ENCODE measurements at regions not wholly inside any gene's neighbourhood (a gene's known extent, or its start where the extent isn't known, plus 50 kb on each side); places are given as distances from the start of the nearest gene placed in this dataset.

GRCh38 chr5:173714551-173715428, 98.3 kb upstream of the BOD1 start:
- no peak for TF ChIP-seq CTCF (conservative IDR thresholded peaks at IDR 0.05; ENCODE audit: low read depth)
- peak; percentile 95 for DNase-seq (ENCODE audit: low spot score)
- H3K27ac ChIP-seq: peak overlapping the region; percentile 59
- CTCF ChIA-PET: interaction anchor here (0.6 kb wide), 1 partner anchor 210 kb away, joined by 3 read pairs; no protein-coding TSS in a partner anchor
- POLR2A ChIA-PET (ENCODE audit: low non-redundant PET): no interaction called here

GRCh38 chr5:173715607-173716006, 99.2 kb upstream of the BOD1 start:
- ChIA-PET POLR2A (ENCODE audit: low non-redundant PET) (no interaction called here), CTCF (no interaction called here)
- no peak for DNase-seq (ENCODE audit: low spot score)
- H3K27ac ChIP-seq: no peak overlapping the region
- TF ChIP-seq CTCF (conservative IDR thresholded peaks at IDR 0.05; ENCODE audit: low read depth): no peak

DNA sequence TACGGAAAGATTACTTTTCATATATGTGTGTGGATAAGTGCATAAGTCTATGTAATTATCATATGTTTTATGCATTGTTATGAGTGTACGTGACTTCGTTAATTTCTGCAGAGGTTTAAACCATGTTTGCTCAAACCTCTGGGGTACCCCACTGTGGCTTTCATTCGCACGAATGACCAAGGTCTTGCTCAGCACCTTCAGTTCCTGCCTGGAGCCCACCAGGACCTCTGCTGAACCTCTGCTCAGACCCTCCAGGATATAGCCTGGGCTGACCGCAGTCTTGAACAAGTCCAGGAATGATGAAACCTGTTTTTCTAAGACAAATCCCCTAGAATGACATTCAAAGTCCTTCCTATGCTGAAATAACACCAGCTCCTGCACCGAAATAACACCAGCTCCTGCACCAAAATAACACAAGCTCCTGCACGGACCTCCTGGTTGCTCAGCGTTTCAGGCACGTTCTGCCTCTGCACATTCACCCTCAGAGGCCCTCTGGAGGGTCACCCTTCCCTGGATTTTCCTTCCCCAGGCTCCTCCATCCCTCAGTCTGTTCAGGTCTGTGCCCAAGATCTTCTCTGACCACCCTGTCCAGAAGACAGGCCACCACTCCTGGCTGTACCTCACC, 99.7 kb upstream of the BOD1 start:
- no peak for TF ChIP-seq CTCF (conservative IDR thresholded peaks at IDR 0.05; ENCODE audit: low read depth)
- POLR2A ChIA-PET (ENCODE audit: low non-redundant PET): no interaction called here
- no peak overlapping the region for H3K27ac ChIP-seq
- DNase-seq (ENCODE audit: low spot score): no peak
- CTCF ChIA-PET: no interaction called here

DNA sequence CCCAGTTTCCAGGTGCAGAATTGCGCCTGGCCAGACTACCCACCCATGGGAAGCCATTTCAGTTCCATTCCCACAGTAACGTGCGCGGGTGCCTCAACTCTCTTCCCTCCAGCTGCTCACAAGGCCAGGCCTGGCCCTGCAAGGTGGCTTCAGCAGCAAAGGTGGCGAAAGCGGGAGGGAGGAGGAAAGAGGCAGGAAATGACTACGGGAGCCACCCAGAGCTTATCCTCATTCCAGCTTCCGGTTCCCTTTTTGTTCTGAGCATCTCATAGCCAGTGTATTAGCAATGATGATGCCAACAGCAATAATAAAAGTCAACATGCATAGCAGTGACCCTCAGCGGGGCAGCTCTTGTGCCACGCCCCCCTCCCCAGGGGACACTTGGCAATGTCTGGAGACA, 101.5 kb upstream of the BOD1 start:
- POLR2A ChIA-PET (ENCODE audit: low non-redundant PET): no interaction called here

DNA sequence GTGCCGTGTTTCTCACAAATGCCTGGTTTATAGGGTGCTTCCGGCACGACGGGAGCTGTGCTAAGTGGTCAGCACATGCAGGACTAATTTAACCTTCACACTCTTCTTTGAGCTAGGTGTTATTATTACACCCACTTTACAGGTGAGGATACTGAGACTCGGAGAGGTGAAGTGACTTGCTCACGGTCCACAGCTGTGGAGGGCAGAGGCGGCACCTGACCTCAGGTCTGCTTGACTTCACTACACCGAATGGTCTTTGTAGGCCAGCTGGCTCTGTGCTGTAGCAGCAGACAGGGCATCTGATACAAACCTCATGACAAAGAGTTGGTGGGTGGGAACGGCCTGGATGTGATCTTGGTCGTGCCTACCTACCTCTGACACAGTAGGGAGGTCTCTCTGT, 102.0 kb upstream of the BOD1 start:
- CTCF ChIA-PET: interaction anchor here (1.1 kb wide), 1 partner anchor 9 kb away, joined by 3 read pairs; no protein-coding TSS in a partner anchor
- TF ChIP-seq CTCF (conservative IDR thresholded peaks at IDR 0.05; ENCODE audit: low read depth): no peak
- DNase-seq (ENCODE audit: low spot score): no peak
- POLR2A ChIA-PET (ENCODE audit: low non-redundant PET): no interaction called here
- no peak overlapping the region for H3K27ac ChIP-seq

More for the DNA sequence above, 101.5 kb upstream of the BOD1 start:
- CTCF ChIA-PET: interaction anchor here (1.1 kb wide), 1 partner anchor 9 kb away, joined by 3 read pairs; no protein-coding TSS in a partner anchor
- DNase-seq (ENCODE audit: low spot score): no peak
- no peak for TF ChIP-seq CTCF (conservative IDR thresholded peaks at IDR 0.05; ENCODE audit: low read depth)
- no peak overlapping the region for H3K27ac ChIP-seq

- CTCF ChIA-PET: no interaction called here
Measured at GRCh38 chr5:173719731-173720082, 103.3 kb upstream of the BOD1 start.

More at GRCh38 chr5:173719731-173720082, 103.3 kb upstream of the BOD1 start:
- no peak overlapping the region for H3K27ac ChIP-seq
- TF ChIP-seq CTCF (conservative IDR thresholded peaks at IDR 0.05; ENCODE audit: low read depth): no peak
- POLR2A ChIA-PET (ENCODE audit: low non-redundant PET): no interaction called here
- DNase-seq (ENCODE audit: low spot score): no peak
